ENCODE measurements at regions not wholly inside any gene's neighbourhood (a gene's known extent, or its start where the extent isn't known, plus 50 kb on each side); places are given as distances from the start of the nearest gene placed in this dataset.

- peaks cover 3% of the 10 kb centered on the region for H3K9me3 Mint-ChIP-seq
- ChIA-PET CTCF (interaction anchor here (1.1 to 1.6 kb wide), 2 partner anchors 10 to 12 kb away, joined by 3 read pairs; no protein-coding TSS in a partner anchor), POLR2A (no interaction called here)
- no peaks in the 10 kb centered on the region for H3K27me3 Mint-ChIP-seq (ENCODE audit: low read depth)
- H3K4me3 Mint-ChIP-seq, result no peak overlapping the region
- DNase-seq (ENCODE audit: low spot score) (no peak), ATAC-seq (no peak)
- H3K27ac Mint-ChIP-seq, result no peak overlapping the region
- TF ChIP-seq IRF1 (CRISPR knock-in tag; IDR thresholded peaks at IDR 0.05) (no peak), MYBL2 (CRISPR knock-in tag; IDR thresholded peaks at IDR 0.05) (no peak), CREM (CRISPR knock-in tag; IDR thresholded peaks at IDR 0.05) (no peak), ZNF317 (CRISPR knock-in tag; IDR thresholded peaks at IDR 0.05; ENCODE audit: borderline replicate concordance, low read depth) (no peak), FOXP1 (CRISPR knock-in tag; IDR thresholded peaks at IDR 0.05; ENCODE audit: borderline replicate concordance) (no peak), ZNF425 (CRISPR knock-in tag; conservative IDR thresholded peaks at IDR 0.05) (no peak), JAZF1 (CRISPR knock-in tag; IDR thresholded peaks at IDR 0.05) (no peak), MAX (CRISPR knock-in tag; IDR thresholded peaks at IDR 0.05) (no peak), CTCF (IDR thresholded peaks at IDR 0.05) (no peak), ZBTB21 (CRISPR knock-in tag; IDR thresholded peaks at IDR 0.05; ENCODE audit: borderline replicate concordance) (no peak), ZNF138 (CRISPR knock-in tag; conservative IDR thresholded peaks at IDR 0.05) (no peak), HMGA2 (CRISPR knock-in tag; IDR thresholded peaks at IDR 0.05) (no peak)
- peaks cover 5% of the 10 kb centered on the region; the same call in 1 of the 2 replicates for H3K4me1 Mint-ChIP-seq
- no peaks in the 10 kb centered on the region for H3K36me3 Mint-ChIP-seq
Observed at GRCh38 chr15:93985176-93985575, 246.2 kb upstream of the MCTP2 start.

GRCh38 chr15:93983526-93983925 lies 247.8 kb upstream of the MCTP2 start:
- ChIA-PET POLR2A (no interaction called here), CTCF (interaction anchor here (1.0 kb wide), 1 partner anchor 137 kb away, joined by 4 read pairs; no protein-coding TSS in a partner anchor)
- Mint-ChIP-seq H3K4me1 (peaks cover 5% of the 10 kb centered on the region; the same call in 1 of the 2 replicates), H3K36me3 (no peaks in the 10 kb centered on the region), H3K27me3 (ENCODE audit: low read depth) (no peaks in the 10 kb centered on the region), H3K27ac (no peak overlapping the region), H3K4me3 (no peak overlapping the region), H3K9me3 (peaks cover 3% of the 10 kb centered on the region)
- ATAC-seq (no peak), DNase-seq (ENCODE audit: low spot score) (no peak)
- no peak for TF ChIP-seq PRRX2 (CRISPR knock-in tag; IDR thresholded peaks at IDR 0.05)
- TF ChIP-seq HMGXB4 (CRISPR knock-in tag; IDR thresholded peaks at IDR 0.05), result no peak
- TF ChIP-seq ATF2 (CRISPR knock-in tag; IDR thresholded peaks at IDR 0.05; ENCODE audit: borderline replicate concordance, low read depth), result no peak
- TF ChIP-seq FOXJ3 (CRISPR knock-in tag; IDR thresholded peaks at IDR 0.05; ENCODE audit: borderline replicate concordance), result no peak
- TF ChIP-seq NFE2L1 (CRISPR knock-in tag; IDR thresholded peaks at IDR 0.05), result no peak
